ENCODE measurements at regions not wholly inside any gene's neighbourhood (a gene's known extent, or its start where the extent isn't known, plus 50 kb on each side); places are given as distances from the start of the nearest gene placed in this dataset.
"Not testable (repeated sequence)": the region's sequence is repeated elsewhere in the genome, so short reads cannot be mapped to it uniquely, and the experiment has no call there.

- DNase-seq = no peak
Measured at GRCh38 chr6:82511546-82511945, 147.9 kb downstream of the TPBG start.

- not testable (repeated sequence) for DNase-seq
Measured at GRCh38 chr6:82517896-82518295, 154.3 kb downstream of the TPBG start.

GRCh38 chr6:82521369-82521768 lies 157.8 kb downstream of the TPBG start:
- DNase-seq = no peak

GRCh38 chr6:82521861-82522260 lies 158.2 kb downstream of the TPBG start:
- no peak for DNase-seq

- no peak for DNase-seq
Measured at GRCh38 chr6:82524031-82524430, 160.4 kb downstream of the TPBG start.

GRCh38 chr6:82525775-82526495 lies 162.3 kb downstream of the TPBG start:
- peak in 1 of 3 donors; percentile 3 for DNase-seq

- DNase-seq = not testable (repeated sequence)
Measured at GRCh38 chr6:82529960-82530460, 166.4 kb downstream of the TPBG start.

- no peak for DNase-seq
Measured at GRCh38 chr6:82534876-82535275, 171.3 kb downstream of the TPBG start.

GRCh38 chr6:82549480-82549879 lies 185.9 kb downstream of the TPBG start:
- DNase-seq = not testable (repeated sequence)

GRCh38 chr6:82551311-82551710 lies 187.7 kb downstream of the TPBG start:
- DNase-seq = not testable (repeated sequence)

- no peak for DNase-seq
Measured at GRCh38 chr6:82551831-82552230, 188.2 kb downstream of the TPBG start.

GRCh38 chr6:82553863-82554531 lies 190.4 kb downstream of the TPBG start:
- no peak for DNase-seq

GRCh38 chr6:82554666-82555065 lies 191.0 kb downstream of the TPBG start:
- no peak for DNase-seq

GRCh38 chr6:82555801-82556200 lies 192.2 kb downstream of the TPBG start:
- DNase-seq = no peak

GRCh38 chr6:82558531-82558930 lies 194.9 kb downstream of the TPBG start:
- not testable (repeated sequence) for DNase-seq

- DNase-seq = no peak
Measured at GRCh38 chr6:82567621-82568020, 204.0 kb downstream of the TPBG start.

- DNase-seq = peak; percentile 22 to 60 (median 31)
Measured at GRCh38 chr6:82568290-82568993, 204.8 kb downstream of the TPBG start.

GRCh38 chr6:82569022-82569421 lies 205.4 kb downstream of the TPBG start:
- no peak for DNase-seq

GRCh38 chr6:82570083-82570482 lies 206.5 kb downstream of the TPBG start:
- DNase-seq = no peak

GRCh38 chr6:82571455-82571854 lies 207.8 kb downstream of the TPBG start:
- DNase-seq = no peak

GRCh38 chr6:82573254-82573972 lies 209.8 kb downstream of the TPBG start:
- no peak for DNase-seq

- DNase-seq = no peak
Measured at GRCh38 chr6:82576284-82576683, 212.7 kb downstream of the TPBG start.
